GM19463 (cell line): ENCODE measurements at regions not wholly inside any gene's neighbourhood (a gene's known extent, or its start where the extent isn't known, plus 50 kb on each side); places are given as distances from the start of the nearest gene placed in this dataset.
A peak's percentile ranks its signal among the peaks of the same experiment; 100 is the strongest.
"Not testable (repeated sequence)": the region's sequence is repeated elsewhere in the genome, so short reads cannot be mapped to it uniquely, and the experiment has no call there.

Experiments
- ATAC-seq: cut with Tn5 transposase; IDR thresholded peaks from one replicate; pipeline ENCODE4 v1.9.1; 2021; ENCODE audit warnings: mild to moderate bottlenecking, moderate library complexity; ENCODE audit not compliant: unreplicated experiment

GRCh38 chr9:110083866-110084265 is 124.1 kb downstream of the C9orf152 start:
- no peak for ATAC-seq

- ATAC-seq = no peak
These were observed 121.4 kb downstream of the C9orf152 start for GRCh38 chr9:110086537-110086936.

GRCh38 chr9:110087605-110088004 is 120.4 kb downstream of the C9orf152 start:
- ATAC-seq = no peak

- no peak for ATAC-seq
These were observed 119.9 kb downstream of the C9orf152 start for GRCh38 chr9:110088099-110088498.

GRCh38 chr9:110089681-110090370 is 118.1 kb downstream of the C9orf152 start:
- ATAC-seq = no peak

- ATAC-seq = no peak
These were observed 115.2 kb downstream of the C9orf152 start for GRCh38 chr9:110092792-110093191.

GRCh38 chr9:110093417-110093816 is 114.5 kb downstream of the C9orf152 start:
- no peak for ATAC-seq

GRCh38 chr9:110093871-110094270 is 114.1 kb downstream of the C9orf152 start:
- ATAC-seq = no peak

- ATAC-seq = no peak
These were observed 112.8 kb downstream of the C9orf152 start for GRCh38 chr9:110095161-110095595.

- ATAC-seq = no peak
These were observed 112.2 kb downstream of the C9orf152 start for GRCh38 chr9:110095776-110096175.

GRCh38 chr9:110096674-110097073 is 111.3 kb downstream of the C9orf152 start:
- not testable (repeated sequence) for ATAC-seq

- ATAC-seq = no peak
These were observed 108.5 kb downstream of the C9orf152 start for GRCh38 chr9:110099236-110100095.

- peak; percentile 86 for ATAC-seq
These were observed 106.3 kb downstream of the C9orf152 start for GRCh38 chr9:110101531-110102161.

GRCh38 chr9:110103257-110103656 is 104.7 kb downstream of the C9orf152 start:
- no peak for ATAC-seq

- ATAC-seq = no peak
These were observed 103.6 kb downstream of the C9orf152 start for GRCh38 chr9:110104261-110104809.

GRCh38 chr9:110105107-110105506 is 102.9 kb downstream of the C9orf152 start:
- ATAC-seq = no peak

- ATAC-seq = no peak
These were observed 101.3 kb downstream of the C9orf152 start for GRCh38 chr9:110106661-110107060.

- ATAC-seq = no peak
These were observed 98.4 kb downstream of the C9orf152 start for GRCh38 chr9:110109333-110110092.

- ATAC-seq = peak; percentile 88
These were observed 97.8 kb downstream of the C9orf152 start for GRCh38 chr9:110110154-110110553.

GRCh38 chr9:110111868-110112267 is 96.1 kb downstream of the C9orf152 start:
- no peak for ATAC-seq

- no peak for ATAC-seq
These were observed 95.2 kb downstream of the C9orf152 start for GRCh38 chr9:110112792-110113191.
